COR-L47 (cell line): ENCODE measurements at regions not wholly inside any gene's neighbourhood (a gene's known extent, or its start where the extent isn't known, plus 50 kb on each side); places are given as distances from the start of the nearest gene placed in this dataset.

ENCODE experiments used
- DNase-seq: peaks from one replicate; lab custom pipeline; 2025; lab: John Stamatoyannopoulos, UW

DNA sequence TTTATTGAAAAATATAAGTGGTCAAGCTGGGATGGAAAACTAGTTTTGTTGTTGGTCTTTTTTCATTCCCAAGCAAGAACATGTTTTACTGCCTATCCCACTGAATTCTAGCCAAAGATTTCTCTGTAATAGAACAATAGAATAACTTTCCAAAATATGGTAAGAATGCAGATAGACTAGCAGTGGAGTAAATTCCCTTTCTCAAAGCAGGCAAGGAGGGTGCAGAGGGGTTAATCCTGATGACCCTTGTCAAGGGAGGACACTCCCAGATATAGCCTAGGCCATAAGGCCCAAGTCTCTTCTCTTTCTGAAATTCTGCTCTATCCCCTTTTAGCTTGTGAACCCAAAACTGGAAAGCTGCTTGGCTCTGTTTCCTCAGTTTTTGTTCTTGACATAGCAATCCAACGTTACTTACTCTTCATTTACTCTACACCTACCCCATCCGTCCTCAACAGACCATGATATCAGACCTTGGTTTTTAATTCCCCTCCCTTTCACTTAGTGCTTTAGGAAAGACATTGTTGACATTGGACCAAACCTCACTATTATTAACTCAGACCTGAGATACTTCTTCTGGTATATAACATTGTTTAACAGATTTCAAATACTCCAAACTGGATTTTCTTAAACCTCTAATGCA is 453.6 kb upstream of the THBS1 start:
- DNase-seq = no peak

DNA sequence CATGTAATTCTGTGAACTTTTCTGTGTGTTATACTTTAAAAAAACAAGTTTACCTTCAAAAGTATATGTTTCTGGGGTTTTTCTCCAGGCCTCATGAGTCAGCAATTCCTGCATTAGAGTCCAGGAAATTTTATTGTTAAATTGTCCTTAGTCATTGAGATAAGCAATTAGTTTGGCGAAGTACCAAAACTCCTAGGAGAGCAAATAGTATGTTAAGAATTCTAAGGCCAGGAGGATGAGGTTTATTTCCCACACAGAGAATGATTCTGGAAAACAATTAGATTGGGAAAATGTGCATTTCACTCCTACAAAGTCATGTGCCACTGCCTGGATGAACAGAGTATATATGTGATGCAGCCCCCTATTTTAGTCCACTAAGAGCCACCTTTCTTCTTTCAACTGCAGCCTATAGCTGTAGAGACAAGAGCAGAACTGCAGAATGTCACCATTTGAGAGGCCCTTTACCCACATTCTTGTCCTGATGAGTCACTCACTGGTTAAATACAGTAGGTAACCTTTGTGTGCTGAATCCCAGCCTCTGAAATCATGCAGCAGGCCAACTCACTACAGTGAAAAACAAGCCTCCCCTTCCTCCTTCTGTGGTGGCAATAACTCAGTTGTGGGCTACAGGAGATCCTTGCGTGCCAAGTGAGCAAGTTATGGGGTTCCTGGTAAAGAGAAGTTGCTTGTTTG is 452.8 kb upstream of the THBS1 start:
- peak; percentile 64 for DNase-seq

DNA sequence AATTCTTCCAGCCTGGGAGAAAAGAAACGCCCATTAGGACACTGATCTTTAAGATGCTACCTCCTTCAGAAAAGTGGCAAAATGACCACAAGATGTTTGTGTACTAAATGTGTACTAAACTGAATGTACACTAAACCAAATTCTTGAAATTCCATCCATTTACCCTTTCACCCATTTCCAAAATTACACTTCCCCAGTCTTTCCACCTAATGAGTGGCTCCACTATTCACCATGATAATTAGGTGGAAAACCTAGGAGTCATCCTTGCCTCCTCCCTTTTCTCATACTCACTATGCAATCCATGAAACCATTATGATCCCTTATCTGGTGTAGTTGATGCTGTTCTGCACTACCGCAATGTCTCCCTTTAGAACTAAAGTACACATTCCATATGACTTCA is 452.1 kb upstream of the THBS1 start:
- DNase-seq = no peak

DNA sequence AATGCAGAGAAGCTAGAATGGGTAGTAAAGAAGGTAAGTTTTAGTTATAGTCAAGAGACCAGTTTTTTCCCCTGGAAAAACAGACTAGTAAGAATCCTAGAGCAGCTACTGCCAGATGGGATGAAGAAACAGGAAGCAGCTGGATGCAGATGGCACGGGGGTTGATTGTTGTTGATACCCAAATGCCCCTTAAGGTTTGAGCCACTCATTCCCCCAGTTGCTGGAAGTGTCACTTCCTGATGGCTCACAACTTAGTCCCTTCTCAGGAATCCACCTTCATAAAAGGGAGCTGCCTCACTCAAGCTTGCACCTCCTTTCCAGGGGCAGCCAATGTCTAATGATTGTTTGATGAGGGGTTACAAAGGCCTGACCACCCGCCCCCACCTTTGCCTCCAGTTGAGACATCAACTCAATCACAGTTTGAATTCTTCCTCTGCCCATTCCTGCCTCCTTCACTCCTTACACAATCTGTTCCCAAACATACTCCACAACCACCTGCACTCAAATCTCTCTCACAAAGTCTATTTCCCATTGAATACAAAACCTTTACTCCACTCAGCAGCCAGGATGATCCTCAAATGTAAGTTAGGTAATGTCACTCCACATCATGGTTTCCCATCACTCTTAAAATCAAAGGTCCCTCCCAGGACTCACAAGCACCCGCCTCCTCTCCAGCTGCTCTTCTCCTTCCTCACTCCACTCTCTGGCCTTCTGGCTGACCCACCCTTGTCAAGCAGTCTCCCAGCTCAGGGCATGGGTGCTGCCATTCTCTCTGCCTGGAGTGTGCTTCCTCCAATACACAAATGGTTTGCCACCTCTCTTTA is 450.1 kb upstream of the THBS1 start:
- no peak for DNase-seq

DNA sequence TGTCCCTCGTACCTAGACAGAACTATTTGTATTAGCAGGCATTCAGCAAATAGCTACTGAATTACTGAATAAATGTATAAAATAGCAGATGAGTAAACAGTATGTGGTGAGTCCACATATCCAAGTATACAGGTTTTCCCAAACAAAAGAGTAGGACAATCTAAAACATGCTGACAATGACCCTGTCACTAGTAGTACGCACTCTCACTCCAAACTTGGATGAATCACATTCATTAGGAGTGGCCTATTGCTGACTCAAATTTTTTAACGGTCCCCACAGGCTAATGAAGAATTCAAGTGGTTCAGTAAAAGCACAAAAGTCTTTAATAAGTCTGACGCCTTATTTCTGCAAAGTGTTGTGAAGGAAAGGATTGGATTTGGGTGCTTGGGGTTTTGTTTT is 449.3 kb upstream of the THBS1 start:
- no peak for DNase-seq

DNA sequence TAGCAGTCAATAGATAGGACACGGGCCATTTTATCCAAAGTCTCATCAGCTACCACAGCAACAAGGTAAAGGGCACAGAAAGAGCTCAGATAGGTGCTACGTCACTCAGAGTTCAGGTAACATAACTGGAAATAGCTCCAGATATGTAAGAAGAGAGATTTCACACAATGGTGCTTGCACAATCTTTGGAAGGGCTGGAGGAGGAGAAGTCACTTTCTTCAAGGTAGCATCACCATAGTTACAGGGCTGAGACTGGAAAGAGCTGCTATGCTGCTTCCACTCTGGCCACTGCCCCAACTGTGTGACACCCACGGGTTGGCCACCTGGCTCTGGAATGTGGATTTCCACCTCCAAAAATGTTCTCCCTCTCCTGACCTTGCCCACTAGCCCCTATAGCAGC is 448.8 kb upstream of the THBS1 start:
- no peak for DNase-seq

DNA sequence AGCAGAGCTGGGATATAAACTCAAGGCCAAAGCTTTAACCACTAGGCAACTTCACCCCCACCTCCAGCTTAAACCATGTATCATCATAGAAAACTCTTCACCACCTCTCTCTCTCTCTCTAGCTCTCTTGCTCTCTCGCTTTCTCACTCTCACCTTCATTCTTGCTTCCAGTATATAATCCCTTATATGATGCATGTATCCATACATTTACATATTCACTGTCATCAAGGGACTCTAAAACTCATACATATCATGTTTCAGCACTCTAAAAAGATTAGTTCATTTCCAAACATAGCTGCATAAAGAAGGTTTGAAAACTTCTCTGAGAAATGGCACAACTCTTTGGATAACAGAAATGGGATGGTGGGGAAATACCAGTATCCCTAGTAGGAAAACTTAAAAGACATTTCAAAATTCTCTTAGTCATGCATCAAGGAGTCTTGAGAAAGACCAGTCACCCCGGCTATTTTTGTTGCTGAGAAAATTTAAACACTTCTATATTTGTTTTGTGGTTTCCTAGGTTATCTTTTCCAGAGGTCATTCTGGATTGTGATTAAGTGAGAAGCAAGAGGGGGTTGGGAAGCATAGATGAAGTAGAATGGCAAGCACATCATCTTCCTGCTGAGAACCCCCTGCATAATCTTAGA is 447.8 kb upstream of the THBS1 start:
- no peak for DNase-seq

DNA sequence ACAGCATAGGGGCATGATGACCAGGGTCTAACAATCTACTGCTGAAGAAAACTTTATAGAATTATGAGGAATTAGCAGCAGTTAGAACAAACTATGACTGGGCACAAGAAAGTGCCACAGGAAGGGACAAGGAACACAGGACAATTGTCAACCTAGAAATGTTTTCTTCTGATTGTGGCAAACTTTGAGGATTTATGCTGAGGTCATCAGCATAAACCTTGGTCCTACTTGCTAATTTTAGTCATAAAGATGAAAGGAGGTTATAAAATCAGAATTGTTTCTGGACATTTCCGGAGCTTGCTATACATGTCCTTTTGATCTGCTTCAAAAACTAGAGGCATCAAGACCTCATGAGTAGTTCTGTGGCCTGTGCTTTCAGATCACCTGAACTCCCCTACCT is 446.6 kb upstream of the THBS1 start:
- DNase-seq = no peak

DNA sequence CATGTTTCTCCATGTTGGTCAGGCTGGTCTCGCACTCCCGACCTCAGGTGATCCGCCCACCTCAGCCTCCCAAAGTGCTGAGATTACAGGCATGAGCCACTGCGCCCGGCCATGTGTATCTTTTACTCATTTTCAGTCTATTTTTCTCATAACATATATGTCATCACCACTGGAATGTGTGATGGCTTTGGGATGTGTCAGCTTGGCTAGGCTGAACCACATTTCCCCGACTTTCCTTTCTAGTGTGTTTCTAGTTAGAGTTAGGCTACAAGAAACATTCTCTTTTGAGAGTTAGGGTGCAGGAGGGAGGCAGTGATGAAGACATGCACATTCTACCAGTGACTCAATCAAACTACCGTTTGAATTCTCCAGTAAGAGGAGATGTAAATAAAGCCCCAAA is 444.9 kb upstream of the THBS1 start:
- DNase-seq = no peak

DNA sequence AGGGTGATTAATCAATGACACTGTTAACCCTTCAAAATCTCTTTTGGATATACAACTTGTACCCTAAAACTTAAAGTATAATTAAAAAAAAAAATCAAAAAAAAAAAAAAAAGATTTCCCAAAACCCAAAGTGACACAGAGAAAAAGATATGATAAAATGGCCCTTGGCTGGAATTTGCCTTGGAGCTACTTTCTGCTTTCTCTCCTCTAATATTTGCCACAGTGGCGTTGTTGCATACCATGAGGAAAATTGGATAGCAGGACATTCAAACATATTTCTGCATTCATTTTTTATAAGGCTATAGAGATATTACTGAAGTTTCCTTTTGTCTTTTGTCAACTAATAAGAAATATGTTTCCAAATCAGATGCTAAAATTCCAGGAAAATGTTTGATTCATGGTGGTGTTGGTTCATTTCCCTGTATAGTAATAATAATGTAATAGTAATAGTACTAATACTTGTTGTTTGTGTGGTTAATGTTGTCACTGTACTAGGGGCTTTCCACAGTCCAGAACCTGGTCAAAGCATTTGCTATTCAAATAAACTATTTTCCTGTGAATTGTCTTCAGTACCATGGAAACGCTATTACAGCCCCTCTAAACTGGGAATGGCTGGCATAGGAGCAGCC is 441.3 kb upstream of the THBS1 start:
- DNase-seq = no peak

DNA sequence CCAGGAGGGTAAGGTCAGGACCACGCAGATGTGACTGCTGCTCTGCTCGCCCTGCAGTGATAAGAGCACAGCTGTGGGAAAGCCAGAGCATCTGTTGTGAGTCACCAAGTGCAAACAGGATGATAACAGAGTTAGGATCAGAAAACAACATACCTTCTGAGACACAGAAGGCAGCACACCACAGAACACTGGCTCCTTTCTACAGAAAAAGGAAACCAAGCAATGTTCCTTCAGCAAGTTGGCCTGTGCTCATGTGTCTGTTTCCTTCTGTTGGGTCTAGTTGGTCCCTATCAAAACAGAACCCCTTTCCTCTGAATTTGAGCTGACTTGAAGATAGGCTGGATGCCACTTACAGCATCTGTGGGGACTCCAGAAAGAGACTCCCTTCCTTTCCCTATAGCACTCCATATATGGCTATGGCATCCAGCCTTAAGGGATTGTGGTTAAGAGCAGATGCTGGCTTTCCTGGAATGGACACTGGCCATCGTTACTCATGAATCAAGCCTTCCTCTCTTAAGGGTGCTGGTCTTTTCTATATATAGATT is 440.7 kb upstream of the THBS1 start:
- no peak for DNase-seq

DNA sequence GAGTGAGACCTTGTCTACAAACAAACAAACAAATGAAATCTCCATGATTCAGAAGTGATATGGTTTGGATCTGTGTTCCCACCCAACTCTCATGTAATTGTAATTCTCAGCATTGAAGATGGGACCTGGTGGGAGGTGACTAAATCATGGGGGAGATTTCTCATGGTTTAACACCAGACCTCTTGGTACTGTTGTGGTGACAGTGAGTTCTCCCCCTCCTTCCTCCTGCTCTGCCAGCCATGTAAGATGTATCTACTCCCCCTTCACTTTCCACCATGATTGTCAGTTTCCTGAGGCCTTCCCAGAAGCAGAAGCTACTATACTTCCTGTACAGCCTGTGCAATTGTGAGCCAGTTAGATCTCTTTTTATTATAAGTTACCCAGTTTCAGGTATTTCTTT is 438.4 kb upstream of the THBS1 start:
- no peak for DNase-seq

DNA sequence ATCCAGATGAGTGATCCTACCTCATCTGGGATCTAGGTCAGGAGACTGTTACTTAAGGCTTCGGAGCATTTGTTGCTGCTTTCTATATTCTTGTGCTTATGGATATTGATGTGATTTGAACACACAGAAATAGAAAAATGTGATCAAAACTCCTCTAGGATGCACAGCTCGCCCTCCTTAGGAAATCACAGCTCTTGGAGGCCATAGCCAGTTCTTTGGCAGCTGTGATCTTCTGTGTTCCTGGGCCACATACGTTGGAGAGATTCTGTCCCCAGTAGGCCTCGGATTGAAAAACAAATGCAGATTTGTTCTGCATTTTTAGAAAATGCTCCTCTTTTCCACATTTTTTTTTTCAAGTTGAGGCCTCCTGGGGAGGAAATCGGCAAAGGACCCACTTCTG is 437.4 kb upstream of the THBS1 start:
- DNase-seq = no peak

DNA sequence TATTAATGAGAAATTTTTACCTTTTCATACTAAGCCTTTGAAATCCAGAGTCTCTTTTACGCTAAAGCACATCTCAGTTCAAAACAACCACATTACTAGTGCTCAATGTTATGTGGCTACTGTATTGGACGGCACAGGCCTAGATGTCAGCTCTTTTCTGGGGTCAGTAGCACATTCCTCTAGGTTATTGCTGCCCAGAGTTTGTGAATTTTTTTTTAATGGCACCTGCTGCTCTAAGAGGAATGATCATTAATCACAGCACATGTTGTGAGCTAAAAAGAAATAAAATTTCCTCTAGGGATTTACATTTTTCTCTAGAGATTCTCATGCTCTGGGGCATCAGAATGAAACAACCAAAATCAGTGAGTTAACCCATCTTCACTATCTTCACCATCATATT is 436.8 kb upstream of the THBS1 start:
- DNase-seq = no peak

DNA sequence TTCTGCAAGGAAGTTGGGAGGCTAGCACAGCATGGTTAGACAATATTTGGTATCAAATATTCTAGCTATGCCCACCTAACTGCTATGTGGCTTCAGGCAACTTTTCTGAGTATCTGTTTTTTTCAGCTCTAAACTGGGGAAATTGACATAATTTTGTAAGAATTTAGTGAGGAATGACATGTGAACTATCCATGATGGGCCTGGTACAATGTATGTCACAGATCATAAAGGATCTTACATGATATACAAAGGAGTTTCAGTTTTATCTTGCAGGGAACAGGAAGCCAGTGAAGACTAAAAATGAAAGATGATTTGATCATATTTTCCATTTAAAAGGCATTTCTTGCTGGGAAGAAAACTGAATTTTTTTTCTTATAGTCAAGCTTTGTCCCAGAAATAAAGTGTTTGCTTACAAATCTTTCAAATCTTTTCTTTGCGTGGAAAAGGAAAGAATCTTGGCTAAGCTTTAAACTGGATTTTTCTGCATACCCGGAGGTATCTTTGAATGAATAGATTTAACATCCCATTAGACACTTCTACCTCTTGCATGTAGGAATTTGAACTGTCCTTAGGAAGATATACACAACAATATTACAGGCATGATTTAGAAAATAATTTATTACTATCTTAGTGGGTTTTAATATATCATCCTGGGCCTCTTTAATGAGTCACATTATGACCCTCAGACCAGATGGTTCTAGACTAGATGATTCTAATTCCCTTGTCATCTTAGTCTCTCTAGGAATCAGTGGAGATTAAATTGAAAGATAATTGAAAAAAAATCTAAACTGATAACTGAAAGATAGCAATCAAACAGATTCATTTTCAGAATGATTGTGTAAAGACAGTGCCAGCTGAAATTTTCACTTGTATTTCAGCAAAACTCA is 436.0 kb upstream of the THBS1 start:
- DNase-seq = no peak

DNA sequence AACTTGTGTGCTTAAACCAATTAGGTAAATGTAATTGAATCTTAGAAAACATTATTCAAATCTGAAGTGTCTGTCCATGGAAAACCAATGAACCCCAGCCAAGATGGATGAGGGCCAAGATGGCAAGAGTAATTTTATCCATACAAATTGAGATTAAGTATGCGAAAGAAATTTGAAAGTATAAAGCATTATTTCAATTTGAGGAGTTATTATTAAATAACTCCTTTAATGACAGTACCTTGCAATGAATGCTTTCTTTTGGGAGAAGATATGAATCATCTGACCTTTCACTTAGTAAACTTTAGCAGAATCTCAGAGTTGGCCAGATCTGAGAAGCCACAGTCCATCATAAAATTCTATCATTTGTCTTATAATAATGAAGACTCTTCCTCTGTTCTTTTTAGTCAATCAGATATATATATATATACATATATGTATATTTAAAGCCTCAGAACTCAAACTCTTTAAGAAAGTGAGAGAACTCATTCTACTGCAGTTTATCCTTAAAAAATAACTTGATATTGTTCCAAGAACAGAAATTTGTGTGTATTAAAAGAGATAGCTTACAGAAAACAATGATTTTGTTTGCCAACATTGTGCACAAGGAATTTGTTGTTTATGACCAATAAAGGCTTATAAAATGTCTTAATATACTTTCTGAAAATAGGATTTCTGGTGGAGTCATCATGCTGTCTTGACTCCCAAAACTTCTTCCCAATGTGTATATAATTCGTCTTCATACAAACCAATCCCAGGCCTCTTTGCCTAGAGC is 434.8 kb upstream of the THBS1 start:
- no peak for DNase-seq

DNA sequence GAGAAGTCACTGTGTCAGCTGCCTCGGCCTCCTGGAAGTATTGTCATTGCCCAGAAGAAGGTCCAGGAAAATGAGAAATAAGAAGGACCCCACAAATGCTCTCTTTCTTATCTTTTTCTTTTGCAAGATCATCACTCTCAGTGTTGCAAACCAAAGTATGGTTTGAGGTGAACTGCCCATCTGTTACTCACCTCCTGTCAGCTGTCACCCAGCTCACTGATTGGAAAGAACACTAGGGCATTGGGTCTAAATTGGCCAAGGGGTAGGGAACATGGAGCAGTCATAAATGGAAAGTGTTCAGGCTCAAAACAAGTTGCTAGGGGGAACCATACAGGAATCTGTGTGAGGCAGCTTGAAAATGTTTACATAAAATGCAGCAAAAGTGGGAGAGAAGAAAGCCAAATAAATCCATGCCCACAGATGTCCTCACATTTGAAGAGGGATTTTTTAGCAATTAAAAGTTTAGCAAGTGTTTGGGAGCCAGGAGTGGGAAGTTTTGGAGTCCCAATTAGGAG is 431.2 kb upstream of the THBS1 start:
- no peak for DNase-seq

DNA sequence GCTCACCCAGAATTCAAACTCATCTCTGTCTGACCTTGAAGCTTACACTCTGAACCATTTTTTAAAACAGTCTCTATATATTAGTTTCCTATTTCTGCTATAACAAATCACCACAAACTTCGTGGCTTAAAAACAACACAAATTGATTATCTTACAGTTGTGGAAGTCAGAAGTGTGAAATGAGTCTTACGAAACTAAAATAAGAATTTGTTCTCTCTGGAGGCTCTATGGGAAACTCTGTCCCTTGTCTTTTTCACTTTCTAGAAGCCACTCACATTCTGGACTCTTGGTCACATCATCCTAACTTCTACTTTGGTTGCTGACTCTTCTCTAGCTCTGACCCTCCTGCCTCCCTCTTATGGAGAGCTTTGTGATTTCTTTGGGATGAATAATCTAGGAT is 429.3 kb upstream of the THBS1 start:
- DNase-seq = no peak

DNA sequence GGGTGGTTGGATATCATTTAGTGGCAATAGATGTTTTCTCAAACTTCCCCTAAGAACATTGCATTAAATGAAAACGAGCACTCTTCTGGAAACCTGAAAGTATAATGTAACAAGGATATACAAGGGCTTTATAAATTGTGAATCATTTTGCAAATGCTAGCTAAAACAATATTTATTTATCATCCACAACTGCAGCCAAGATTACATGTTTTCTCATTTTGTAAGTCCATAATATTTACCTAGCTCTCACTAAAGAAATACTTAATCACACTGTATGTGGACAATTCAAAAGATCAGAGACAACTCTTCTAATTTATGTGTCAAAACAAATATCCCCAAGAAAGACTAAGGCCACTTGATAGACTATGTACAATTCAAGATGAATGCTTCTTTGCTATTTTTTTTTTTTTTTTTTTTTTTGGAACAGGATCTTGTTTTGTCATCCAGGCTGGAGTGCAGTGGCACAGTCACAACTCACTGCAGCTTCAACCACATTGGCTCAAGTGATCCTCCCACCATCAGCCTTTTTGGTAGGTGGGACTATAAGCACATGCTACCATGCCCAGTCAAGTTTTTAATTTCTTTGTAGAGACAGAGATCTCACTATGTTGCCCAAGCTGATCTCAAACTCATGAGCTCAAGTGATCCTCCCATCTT is 427.7 kb upstream of the THBS1 start:
- DNase-seq = no peak
